ENCODE measurements at regions not wholly inside any gene's neighbourhood (a gene's known extent, or its start where the extent isn't known, plus 50 kb on each side); places are given as distances from the start of the nearest gene placed in this dataset.
A peak's percentile ranks its signal among the peaks of the same experiment; 100 is the strongest.

- peaks cover 11% of the 10 kb centered on the region for H3K4me1 Mint-ChIP-seq
- H3K9me3 Mint-ChIP-seq = no peaks in the 10 kb centered on the region
- no peaks in the 10 kb centered on the region for H3K36me3 Mint-ChIP-seq (ENCODE audit: insufficient read depth)
- no peaks in the 10 kb centered on the region for H3K27me3 Mint-ChIP-seq
- no peak for ATAC-seq (replicated peaks; ENCODE audit: extremely low read depth, poor library complexity, severe bottlenecking)
- H3K4me3 Mint-ChIP-seq = no peak overlapping the region
- DNase-seq (ENCODE audit: low spot score in 2 of 2) = peak in 1 of 2 donors; percentile 27
- H3K27ac Mint-ChIP-seq (ENCODE audit: low read depth) = no peak overlapping the region
Measured at GRCh38 chr6:87929843-87930288, 117.8 kb upstream of the SPACA1 start.

GRCh38 chr6:87926687-87927086 is 121.0 kb upstream of the SPACA1 start:
- DNase-seq (ENCODE audit: low spot score in 2 of 2) (no peak), ATAC-seq (replicated peaks; ENCODE audit: extremely low read depth, poor library complexity, severe bottlenecking) (no peak)
- no peaks in the 10 kb centered on the region for H3K9me3 Mint-ChIP-seq
- H3K27ac Mint-ChIP-seq (ENCODE audit: low read depth) = no peak overlapping the region
- no peaks in the 10 kb centered on the region for H3K27me3 Mint-ChIP-seq
- H3K4me3 Mint-ChIP-seq = no peak overlapping the region
- H3K36me3 Mint-ChIP-seq (ENCODE audit: insufficient read depth) = no peaks in the 10 kb centered on the region
- peaks cover 34% of the 10 kb centered on the region for H3K4me1 Mint-ChIP-seq

DNA sequence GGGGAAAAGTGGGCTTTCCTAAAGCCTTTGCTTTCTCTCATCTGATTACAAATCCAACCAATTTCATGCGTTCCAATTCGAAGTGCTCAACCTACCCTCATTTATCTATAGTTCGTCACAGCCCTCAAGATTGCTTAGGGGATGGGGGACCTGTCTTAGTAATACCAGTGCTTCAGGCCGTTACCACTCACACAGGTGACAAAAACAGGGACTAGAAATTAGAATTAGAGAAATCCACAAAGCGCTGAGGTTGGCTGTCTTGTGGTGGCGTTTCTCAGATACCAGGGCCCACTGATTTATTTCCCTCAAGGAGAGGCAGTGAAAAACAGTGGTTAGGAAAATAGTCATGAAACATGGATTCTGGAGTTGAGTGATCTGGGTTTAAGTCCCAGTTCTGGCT is 121.6 kb upstream of the SPACA1 start:
- Mint-ChIP-seq H3K27me3 (peaks cover 3% of the 10 kb centered on the region), H3K9me3 (no peaks in the 10 kb centered on the region), H3K4me1 (peaks cover 34% of the 10 kb centered on the region), H3K4me3 (no peak overlapping the region), H3K27ac (ENCODE audit: low read depth) (peak overlapping the region; percentile 47), H3K36me3 (ENCODE audit: insufficient read depth) (no peaks in the 10 kb centered on the region)
- ATAC-seq (replicated peaks; ENCODE audit: extremely low read depth, poor library complexity, severe bottlenecking) (no peak), DNase-seq (ENCODE audit: low spot score in 2 of 2) (no peak)

GRCh38 chr6:87925373-87926060 is 122.1 kb upstream of the SPACA1 start:
- Mint-ChIP-seq H3K4me1 (peaks cover 34% of the 10 kb centered on the region), H3K4me3 (peak overlapping the region; percentile 10), H3K27ac (ENCODE audit: low read depth) (peak overlapping the region; percentile 47), H3K9me3 (no peaks in the 10 kb centered on the region), H3K27me3 (peaks cover 9% of the 10 kb centered on the region), H3K36me3 (ENCODE audit: insufficient read depth) (peaks cover 1% of the 10 kb centered on the region)
- DNase-seq (ENCODE audit: low spot score in 2 of 2) = peak; percentile 21 to 34
- ATAC-seq (replicated peaks; ENCODE audit: extremely low read depth, poor library complexity, severe bottlenecking) = peak; percentile 73

GRCh38 chr6:87923389-87924050 is 124.1 kb upstream of the SPACA1 start:
- no peaks in the 10 kb centered on the region for H3K9me3 Mint-ChIP-seq
- DNase-seq (ENCODE audit: low spot score in 2 of 2) (no peak), ATAC-seq (replicated peaks; ENCODE audit: extremely low read depth, poor library complexity, severe bottlenecking) (no peak)
- peak overlapping the region; percentile 54 for H3K27ac Mint-ChIP-seq (ENCODE audit: low read depth)
- peaks cover 28% of the 10 kb centered on the region for H3K27me3 Mint-ChIP-seq
- H3K36me3 Mint-ChIP-seq (ENCODE audit: insufficient read depth) = peaks cover 1% of the 10 kb centered on the region
- H3K4me1 Mint-ChIP-seq = peaks cover 34% of the 10 kb centered on the region
- H3K4me3 Mint-ChIP-seq = no peak overlapping the region

DNA sequence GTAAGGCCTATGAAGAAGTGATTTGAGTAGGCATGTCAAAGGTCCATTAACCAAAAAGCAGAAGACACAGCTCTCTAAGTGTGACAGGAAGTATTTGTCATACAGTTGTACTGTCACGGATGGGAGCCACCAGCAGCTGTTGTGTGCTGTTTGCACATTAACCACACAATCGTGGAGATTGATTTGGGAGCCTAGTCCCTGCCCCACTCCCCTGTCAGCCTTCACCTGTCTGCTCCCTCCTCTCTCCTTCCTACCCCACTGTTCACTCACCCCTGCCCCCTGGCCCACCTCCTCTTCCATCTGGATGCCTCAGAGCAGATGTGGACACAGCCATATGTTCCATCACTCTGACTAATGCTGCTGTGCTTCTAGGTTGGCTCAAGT is 124.7 kb upstream of the SPACA1 start:
- DNase-seq (ENCODE audit: low spot score in 2 of 2) = no peak
- peak overlapping the region; percentile 54 for H3K27ac Mint-ChIP-seq (ENCODE audit: low read depth)
- H3K9me3 Mint-ChIP-seq = no peaks in the 10 kb centered on the region
- H3K4me3 Mint-ChIP-seq = no peak overlapping the region
- H3K27me3 Mint-ChIP-seq = peaks cover 28% of the 10 kb centered on the region
- peak; percentile 61 for ATAC-seq (replicated peaks; ENCODE audit: extremely low read depth, poor library complexity, severe bottlenecking)
- H3K4me1 Mint-ChIP-seq = peaks cover 34% of the 10 kb centered on the region
- H3K36me3 Mint-ChIP-seq (ENCODE audit: insufficient read depth) = peaks cover 1% of the 10 kb centered on the region

DNA sequence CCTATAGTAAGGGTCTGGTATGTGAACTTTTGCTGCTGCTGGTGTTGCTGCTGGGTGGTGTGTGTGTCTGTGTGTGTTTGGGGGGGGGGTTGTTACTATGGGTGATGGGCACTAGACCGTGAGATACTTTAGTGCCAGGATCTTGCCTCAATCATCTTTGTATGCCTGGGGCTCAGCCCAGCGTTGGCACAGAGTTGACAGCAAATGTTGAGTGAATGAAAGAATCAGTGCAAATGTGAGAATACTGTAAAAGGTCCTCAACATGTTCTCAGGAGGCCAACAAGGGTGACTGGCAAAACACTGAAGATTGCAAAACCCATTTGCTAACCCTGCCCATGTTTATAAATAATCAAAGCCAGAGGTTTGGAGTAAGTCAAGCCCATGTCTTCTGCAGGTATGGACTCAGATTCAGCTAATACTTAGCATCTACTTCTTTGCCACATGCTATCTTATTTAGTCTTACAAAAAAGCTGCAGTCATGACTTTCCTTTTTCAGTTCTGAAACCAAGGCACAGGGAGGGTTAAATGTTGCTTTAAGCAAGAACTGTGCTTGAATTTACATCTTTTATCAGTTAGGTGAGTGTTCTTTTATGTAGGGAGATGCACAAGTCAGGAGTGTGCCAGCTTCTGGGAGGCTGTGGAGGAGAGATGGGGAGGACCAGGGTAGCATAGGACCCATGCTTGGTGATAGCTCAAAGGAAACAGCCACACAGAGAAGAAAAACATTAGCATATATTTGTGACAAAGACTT is 125.3 kb upstream of the SPACA1 start:
- H3K9me3 Mint-ChIP-seq = no peaks in the 10 kb centered on the region
- no peak for DNase-seq (ENCODE audit: low spot score in 2 of 2)
- no peak for ATAC-seq (replicated peaks; ENCODE audit: extremely low read depth, poor library complexity, severe bottlenecking)
- peaks cover 34% of the 10 kb centered on the region for H3K4me1 Mint-ChIP-seq
- no peak overlapping the region for H3K4me3 Mint-ChIP-seq
- no peak overlapping the region for H3K27ac Mint-ChIP-seq (ENCODE audit: low read depth)
- peaks cover 28% of the 10 kb centered on the region for H3K27me3 Mint-ChIP-seq
- peaks cover 1% of the 10 kb centered on the region for H3K36me3 Mint-ChIP-seq (ENCODE audit: insufficient read depth)

GRCh38 chr6:87921034-87921433 is 126.6 kb upstream of the SPACA1 start:
- peaks cover 28% of the 10 kb centered on the region for H3K27me3 Mint-ChIP-seq
- no peak overlapping the region for H3K4me3 Mint-ChIP-seq
- H3K9me3 Mint-ChIP-seq = no peaks in the 10 kb centered on the region
- DNase-seq (ENCODE audit: low spot score in 2 of 2) (no peak), ATAC-seq (replicated peaks; ENCODE audit: extremely low read depth, poor library complexity, severe bottlenecking) (no peak)
- no peak overlapping the region for H3K27ac Mint-ChIP-seq (ENCODE audit: low read depth)
- H3K4me1 Mint-ChIP-seq = peaks cover 33% of the 10 kb centered on the region
- peaks cover 1% of the 10 kb centered on the region for H3K36me3 Mint-ChIP-seq (ENCODE audit: insufficient read depth)

DNA sequence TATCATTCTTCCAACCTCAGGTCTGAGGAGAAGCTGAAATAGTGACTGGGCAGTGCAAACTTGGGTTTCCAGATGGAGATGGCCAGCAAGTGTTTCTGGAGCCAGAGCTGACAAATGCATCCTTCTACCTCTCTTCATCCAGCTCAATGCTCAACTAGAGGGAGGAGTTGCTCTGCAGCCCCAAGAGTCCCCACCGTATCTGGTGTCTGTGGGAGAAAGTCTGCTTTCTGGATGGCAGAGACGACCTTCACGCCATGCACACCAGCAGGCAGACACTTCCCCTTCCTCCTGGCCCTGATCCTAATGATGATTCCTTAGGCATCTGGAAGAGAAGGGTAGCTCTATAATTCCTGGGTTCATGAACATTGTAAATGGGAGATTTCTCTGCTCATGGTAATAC is 127.4 kb upstream of the SPACA1 start:
- H3K36me3 Mint-ChIP-seq (ENCODE audit: insufficient read depth) = peaks cover 1% of the 10 kb centered on the region
- H3K27ac Mint-ChIP-seq (ENCODE audit: low read depth) = no peak overlapping the region
- no peak for DNase-seq (ENCODE audit: low spot score in 2 of 2)
- no peaks in the 10 kb centered on the region for H3K9me3 Mint-ChIP-seq
- peaks cover 28% of the 10 kb centered on the region for H3K27me3 Mint-ChIP-seq
- peaks cover 25% of the 10 kb centered on the region for H3K4me1 Mint-ChIP-seq
- no peak overlapping the region for H3K4me3 Mint-ChIP-seq
- ATAC-seq (replicated peaks; ENCODE audit: extremely low read depth, poor library complexity, severe bottlenecking) = no peak

- H3K27ac Mint-ChIP-seq (ENCODE audit: low read depth) = no peak overlapping the region
- DNase-seq (ENCODE audit: low spot score in 2 of 2) (no peak), ATAC-seq (replicated peaks; ENCODE audit: extremely low read depth, poor library complexity, severe bottlenecking) (no peak)
- no peaks in the 10 kb centered on the region for H3K9me3 Mint-ChIP-seq
- peaks cover 28% of the 10 kb centered on the region for H3K27me3 Mint-ChIP-seq
- no peak overlapping the region for H3K4me3 Mint-ChIP-seq
- H3K4me1 Mint-ChIP-seq = peaks cover 18% of the 10 kb centered on the region
- H3K36me3 Mint-ChIP-seq (ENCODE audit: insufficient read depth) = peaks cover 1% of the 10 kb centered on the region
Measured at GRCh38 chr6:87919416-87919815, 128.2 kb upstream of the SPACA1 start.

GRCh38 chr6:87919001-87919400 is 128.6 kb upstream of the SPACA1 start:
- Mint-ChIP-seq H3K27ac (ENCODE audit: low read depth) (no peak overlapping the region), H3K9me3 (no peaks in the 10 kb centered on the region), H3K4me1 (peaks cover 16% of the 10 kb centered on the region), H3K27me3 (peaks cover 28% of the 10 kb centered on the region), H3K36me3 (ENCODE audit: insufficient read depth) (peaks cover 1% of the 10 kb centered on the region), H3K4me3 (no peak overlapping the region)
- no peak for ATAC-seq (replicated peaks; ENCODE audit: extremely low read depth, poor library complexity, severe bottlenecking)
- DNase-seq (ENCODE audit: low spot score in 2 of 2) = no peak

DNA sequence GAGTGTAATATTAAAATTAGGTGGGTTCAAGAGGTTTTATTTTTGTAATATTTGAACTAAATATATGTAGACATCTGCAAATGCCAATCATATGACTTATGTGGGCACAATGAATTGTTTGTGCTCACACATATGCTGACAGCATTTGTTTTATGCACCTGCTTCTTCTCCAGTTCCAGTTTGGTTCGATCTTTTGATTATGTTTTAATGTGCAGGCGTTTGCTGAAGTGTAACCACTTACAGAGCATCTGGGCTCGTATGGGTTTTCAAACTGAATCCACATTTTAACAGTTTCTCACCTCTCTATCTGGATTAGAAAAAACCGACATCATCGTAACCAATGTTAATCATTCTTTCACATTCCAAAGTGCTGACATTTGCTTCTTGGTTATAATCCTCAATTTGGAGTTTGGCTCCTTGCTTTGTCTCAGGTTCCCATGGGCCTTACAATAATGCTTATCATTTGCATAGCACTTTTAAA is 129.1 kb upstream of the SPACA1 start:
- no peak overlapping the region for H3K27ac Mint-ChIP-seq (ENCODE audit: low read depth)
- H3K36me3 Mint-ChIP-seq (ENCODE audit: insufficient read depth) = peaks cover 3% of the 10 kb centered on the region
- peaks cover 16% of the 10 kb centered on the region for H3K4me1 Mint-ChIP-seq
- ATAC-seq (replicated peaks; ENCODE audit: extremely low read depth, poor library complexity, severe bottlenecking) (no peak), DNase-seq (ENCODE audit: low spot score in 2 of 2) (no peak)
- H3K4me3 Mint-ChIP-seq = no peak overlapping the region
- no peaks in the 10 kb centered on the region for H3K9me3 Mint-ChIP-seq
- H3K27me3 Mint-ChIP-seq = peaks cover 32% of the 10 kb centered on the region

All from central memory CD8-positive, alpha-beta T cell (primary cell).